Neural progenitor cell (in vitro differentiated cells): ENCODE measurements at regions not wholly inside any gene's neighbourhood (a gene's known extent, or its start where the extent isn't known, plus 50 kb on each side); places are given as distances from the start of the nearest gene placed in this dataset.

Source experiments
- DNase-seq: peaks from one replicate; pipeline ENCODE4 v3.0.0-alpha.2; 2016; ENCODE audit warnings: low spot score
- H2AFZ ChIP-seq: fragments of 200-600 bp; sonication (generic); replicated peaks from 2 replicates; pipeline ENCODE4 v1.6.1; 2016; ENCODE audit warnings: antibody characterized with exemption
- H3F3A ChIP-seq: fragments of 200-600 bp; sonication (generic); 2 replicates; pipeline ENCODE4 v1.6.1; 2016; ENCODE audit warnings: antibody characterized with exemption, low read depth
- H3K27ac ChIP-seq: fragments of 200-600 bp; sonication (generic); 2 replicates; pipeline ENCODE4 v1.5.1; 2016; ENCODE audit warnings: mild to moderate bottlenecking
- H3K27me3 ChIP-seq: fragments of 200-600 bp; sonication (generic); 2 replicates; pipeline ENCODE4 v1.6.1; 2016; ENCODE audit warnings: mild to moderate bottlenecking, moderate library complexity
- H3K36me3 ChIP-seq: fragments of 200-600 bp; sonication (generic); 2 replicates; pipeline ENCODE4 v1.5.1; 2016
- H3K4me1 ChIP-seq: fragments of 200-600 bp; sonication (generic); 2 replicates; pipeline ENCODE4 v1.6.1; 2016; ENCODE audit warnings: mixed run types
- H3K4me2 ChIP-seq: fragments of 200-600 bp; sonication (generic); 2 replicates; pipeline ENCODE4 v1.6.1; 2016
- H3K4me3 ChIP-seq: fragments of 200-600 bp; sonication (generic); 2 replicates; pipeline ENCODE4 v1.5.1; 2016
- H3K79me2 ChIP-seq: fragments of 200-600 bp; sonication (generic); 2 replicates; pipeline ENCODE4 v1.6.1; 2016; ENCODE audit warnings: low read depth
- H3K9ac ChIP-seq: fragments of 200-600 bp; sonication (generic); 2 replicates; pipeline ENCODE4 v1.6.1; 2016
- H3K9me3 ChIP-seq: fragments of 200-600 bp; sonication (generic); 2 replicates; pipeline ENCODE4 v1.5.1; 2016; ENCODE audit warnings: low read depth
- H4K20me1 ChIP-seq: fragments of 200-600 bp; sonication (generic); 2 replicates; pipeline ENCODE4 v1.6.1; 2016; ENCODE audit warnings: low read depth
- H3K27ac Mint-ChIP-seq: 3 replicates; pipeline ENCODE4 v1.8.0; 2021; ENCODE audit warnings: mixed read lengths
- H3K27me3 Mint-ChIP-seq: 2 replicates; pipeline ENCODE4 v1.8.0; 2022; ENCODE audit warnings: low read depth, mild to moderate bottlenecking, inconsistent platforms, moderate library complexity, mixed read lengths; ENCODE audit not compliant: insufficient read depth
- H3K36me3 Mint-ChIP-seq: 3 replicates; pipeline ENCODE4 v1.8.0; 2021; ENCODE audit warnings: mixed read lengths
- H3K4me1 Mint-ChIP-seq: 3 replicates; pipeline ENCODE4 v1.8.0; 2021; ENCODE audit warnings: mixed read lengths
- H3K4me3 Mint-ChIP-seq: 3 replicates; pipeline ENCODE4 v1.8.0; 2021; ENCODE audit warnings: mild to moderate bottlenecking, moderate library complexity, mixed read lengths
- H3K9me3 Mint-ChIP-seq: 3 replicates; pipeline ENCODE4 v1.8.0; 2020; ENCODE audit warnings: mixed read lengths
- EZH2 ChIP-seq: fragments of 200-600 bp; sonication (generic); IDR thresholded peaks from 2 replicates; pipeline ENCODE4 v1.6.1; 2017; ENCODE audit warnings: antibody characterized with exemption, mild to moderate bottlenecking, moderate library complexity
- EZH2phosphoT487 ChIP-seq: fragments of 200-600 bp; sonication (generic); IDR thresholded peaks from 2 replicates; pipeline ENCODE4 v1.6.1; 2017; ENCODE audit warnings: antibody characterized with exemption
- TF ChIP-seq, protein P1 (sequence below): fragments of 200-600 bp; sonication (generic); IDR thresholded peaks from 2 replicates; pipeline ENCODE4 v1.5.1; 2017; ENCODE audit warnings: antibody characterized with exemption, mild to moderate bottlenecking

DNA sequence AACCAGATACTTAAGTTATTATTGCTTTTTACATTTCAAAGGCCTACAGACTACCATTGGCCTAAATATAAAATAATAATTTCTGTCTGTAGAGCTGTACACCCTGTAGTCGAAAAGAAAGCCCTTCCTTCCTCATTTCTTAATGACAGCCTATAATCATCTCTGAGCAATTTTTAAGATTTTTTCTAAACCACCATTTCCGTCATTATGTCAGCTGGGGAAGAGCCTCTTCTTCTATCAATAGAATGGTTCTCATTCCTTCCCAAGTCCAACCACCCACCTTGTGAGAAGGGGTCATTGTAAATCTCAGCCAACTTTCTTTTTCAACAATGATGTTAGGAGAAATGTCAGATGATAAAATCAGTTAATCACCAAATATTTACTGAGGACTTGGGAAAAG lies 91.8 kb downstream of the PLEKHG1 start:
- Histone ChIP-seq H4K20me1 (no peaks in the 10 kb centered on the region), H3K79me2 (no peaks in the 10 kb centered on the region), H3F3A (peaks cover 5% of the 10 kb centered on the region), H3K27me3 (no peaks in the 10 kb centered on the region), H3K9ac (no peak overlapping the region), H3K27ac (no peak overlapping the region), H3K4me3 (no peak overlapping the region), H2AFZ (no peak overlapping the region), H3K9me3 (no peaks in the 10 kb centered on the region), H3K4me1 (peaks cover 10% of the 10 kb centered on the region), H3K4me2 (no peak overlapping the region), H3K36me3 (no peaks in the 10 kb centered on the region)
- peaks cover 5% of the 10 kb centered on the region for H3K36me3 Mint-ChIP-seq
- no peak overlapping the region for H3K4me3 Mint-ChIP-seq
- no peaks in the 10 kb centered on the region for H3K27me3 Mint-ChIP-seq
- H3K4me1 Mint-ChIP-seq: peaks cover 53% of the 10 kb centered on the region
- H3K9me3 Mint-ChIP-seq: no peaks in the 10 kb centered on the region
- H3K27ac Mint-ChIP-seq: no peak overlapping the region
- DNase-seq: no peak
- TF ChIP-seq EZH2 (no peak), EZH2phosphoT487 (no peak)
- TF ChIP-seq, protein P1, sequence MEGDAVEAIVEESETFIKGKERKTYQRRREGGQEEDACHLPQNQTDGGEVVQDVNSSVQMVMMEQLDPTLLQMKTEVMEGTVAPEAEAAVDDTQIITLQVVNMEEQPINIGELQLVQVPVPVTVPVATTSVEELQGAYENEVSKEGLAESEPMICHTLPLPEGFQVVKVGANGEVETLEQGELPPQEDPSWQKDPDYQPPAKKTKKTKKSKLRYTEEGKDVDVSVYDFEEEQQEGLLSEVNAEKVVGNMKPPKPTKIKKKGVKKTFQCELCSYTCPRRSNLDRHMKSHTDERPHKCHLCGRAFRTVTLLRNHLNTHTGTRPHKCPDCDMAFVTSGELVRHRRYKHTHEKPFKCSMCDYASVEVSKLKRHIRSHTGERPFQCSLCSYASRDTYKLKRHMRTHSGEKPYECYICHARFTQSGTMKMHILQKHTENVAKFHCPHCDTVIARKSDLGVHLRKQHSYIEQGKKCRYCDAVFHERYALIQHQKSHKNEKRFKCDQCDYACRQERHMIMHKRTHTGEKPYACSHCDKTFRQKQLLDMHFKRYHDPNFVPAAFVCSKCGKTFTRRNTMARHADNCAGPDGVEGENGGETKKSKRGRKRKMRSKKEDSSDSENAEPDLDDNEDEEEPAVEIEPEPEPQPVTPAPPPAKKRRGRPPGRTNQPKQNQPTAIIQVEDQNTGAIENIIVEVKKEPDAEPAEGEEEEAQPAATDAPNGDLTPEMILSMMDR: no peak

DNA sequence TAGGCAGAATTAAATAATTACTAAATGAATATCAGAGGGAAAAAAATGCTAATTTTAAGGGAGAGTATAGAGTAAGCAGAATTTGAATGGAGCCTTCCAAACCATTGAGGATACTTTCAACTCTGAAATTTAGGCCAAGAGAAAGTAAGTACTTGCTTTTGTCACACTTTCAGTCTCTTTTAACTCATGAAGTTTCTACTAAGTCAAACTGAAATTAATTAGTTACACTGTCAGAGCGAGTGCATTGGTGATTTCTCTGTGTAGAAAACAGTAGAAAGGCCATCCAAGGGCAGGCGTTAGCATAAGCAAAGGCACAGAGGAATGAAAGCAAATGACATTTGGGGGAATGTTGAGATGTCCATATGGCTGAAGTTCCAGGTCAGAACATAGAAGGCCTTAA lies 92.9 kb downstream of the PLEKHG1 start:
- no peak overlapping the region for H3K27ac ChIP-seq
- no peaks in the 10 kb centered on the region for H3K36me3 ChIP-seq
- H3K4me1 ChIP-seq: peaks cover 16% of the 10 kb centered on the region
- no peaks in the 10 kb centered on the region for H3K9me3 ChIP-seq
- Mint-ChIP-seq H3K36me3 (peaks cover 5% of the 10 kb centered on the region), H3K27ac (no peak overlapping the region), H3K4me1 (peaks cover 53% of the 10 kb centered on the region), H3K27me3 (no peaks in the 10 kb centered on the region), H3K4me3 (no peak overlapping the region), H3K9me3 (no peaks in the 10 kb centered on the region)
- no peak overlapping the region for H2AFZ ChIP-seq
- H3K9ac ChIP-seq: no peak overlapping the region
- no peak overlapping the region for H3K4me3 ChIP-seq
- no peak for TF ChIP-seq EZH2phosphoT487
- TF ChIP-seq, protein P1: no peak
- TF ChIP-seq EZH2: no peak
- H3K4me2 ChIP-seq: no peak overlapping the region
- no peaks in the 10 kb centered on the region for H4K20me1 ChIP-seq
- H3K27me3 ChIP-seq: no peaks in the 10 kb centered on the region
- no peak for DNase-seq
- H3K79me2 ChIP-seq: no peaks in the 10 kb centered on the region
- H3F3A ChIP-seq: peaks cover 5% of the 10 kb centered on the region

DNA sequence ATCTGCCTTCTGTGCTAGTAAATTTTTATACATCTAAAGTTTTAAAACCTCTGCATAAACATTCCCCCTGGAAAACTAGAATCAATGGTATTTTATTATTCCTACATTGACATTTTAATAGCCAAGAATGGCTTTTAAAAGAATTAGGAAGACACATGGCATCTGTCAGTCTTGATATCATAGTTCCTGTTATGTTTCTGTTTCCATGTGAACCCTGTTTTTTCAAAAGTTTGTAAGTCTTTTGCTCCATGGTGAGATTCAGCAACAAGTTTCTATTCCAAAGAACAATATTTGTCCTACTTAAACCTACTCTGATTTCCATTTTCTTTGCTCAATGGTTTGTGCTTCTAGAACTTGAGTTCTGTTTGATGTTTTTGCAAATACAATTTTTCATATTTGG lies 95.2 kb downstream of the PLEKHG1 start:
- Mint-ChIP-seq H3K27me3 (no peaks in the 10 kb centered on the region), H3K4me3 (no peak overlapping the region), H3K4me1 (peaks cover 52% of the 10 kb centered on the region), H3K36me3 (peaks cover 5% of the 10 kb centered on the region), H3K27ac (no peak overlapping the region), H3K9me3 (no peaks in the 10 kb centered on the region)
- DNase-seq: no peak
- H3K36me3 ChIP-seq: no peaks in the 10 kb centered on the region
- peaks cover 21% of the 10 kb centered on the region for H3K4me1 ChIP-seq
- H3K79me2 ChIP-seq: no peaks in the 10 kb centered on the region
- no peak overlapping the region for H3K9ac ChIP-seq
- no peak for TF ChIP-seq EZH2
- TF ChIP-seq, protein P1: no peak
- TF ChIP-seq EZH2phosphoT487: no peak
- no peak overlapping the region for H3K4me2 ChIP-seq
- H3K9me3 ChIP-seq: no peaks in the 10 kb centered on the region
- H4K20me1 ChIP-seq: no peaks in the 10 kb centered on the region
- no peak overlapping the region for H3K4me3 ChIP-seq
- H2AFZ ChIP-seq: no peak overlapping the region
- H3K27ac ChIP-seq: no peak overlapping the region
- peaks cover 5% of the 10 kb centered on the region for H3F3A ChIP-seq
- no peaks in the 10 kb centered on the region for H3K27me3 ChIP-seq

DNA sequence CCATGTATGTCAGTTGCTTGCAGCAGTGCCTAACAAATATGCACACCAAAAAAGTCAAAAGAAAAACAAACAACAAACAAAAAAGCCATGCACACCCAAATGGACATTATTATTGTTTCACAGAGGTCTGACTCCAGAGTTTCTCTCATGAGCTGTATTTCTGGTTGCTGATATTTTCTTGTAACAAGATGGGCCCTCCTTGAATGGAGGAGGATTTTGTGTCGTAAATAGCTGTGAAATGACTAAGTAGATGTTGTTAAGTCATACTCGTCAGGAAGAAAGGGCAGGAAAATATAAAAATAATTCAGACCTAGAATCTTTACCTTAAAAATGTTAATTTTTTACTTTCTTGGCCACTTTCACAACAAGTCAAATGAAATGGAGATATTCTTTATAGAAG lies 96.0 kb downstream of the PLEKHG1 start:
- H3K4me1 ChIP-seq: peaks cover 15% of the 10 kb centered on the region
- H3K27ac Mint-ChIP-seq: no peak overlapping the region

More for the DNA sequence above, 96.0 kb downstream of the PLEKHG1 start:
- H3K36me3 ChIP-seq: no peaks in the 10 kb centered on the region
- Mint-ChIP-seq H3K36me3 (peaks cover 5% of the 10 kb centered on the region), H3K9me3 (no peaks in the 10 kb centered on the region), H3K4me1 (peaks cover 46% of the 10 kb centered on the region), H3K27me3 (no peaks in the 10 kb centered on the region), H3K4me3 (no peak overlapping the region)
- no peak overlapping the region for H3K4me2 ChIP-seq
- H3F3A ChIP-seq: no peaks in the 10 kb centered on the region
- no peak overlapping the region for H3K4me3 ChIP-seq
- no peaks in the 10 kb centered on the region for H3K79me2 ChIP-seq
- no peak overlapping the region for H3K9ac ChIP-seq
- H3K27ac ChIP-seq: no peak overlapping the region
- H4K20me1 ChIP-seq: no peaks in the 10 kb centered on the region
- no peak for DNase-seq
- H3K27me3 ChIP-seq: no peaks in the 10 kb centered on the region
- H2AFZ ChIP-seq: no peak overlapping the region
- TF ChIP-seq EZH2 (no peak), EZH2phosphoT487 (no peak)
- TF ChIP-seq, protein P1: no peak
- H3K9me3 ChIP-seq: no peaks in the 10 kb centered on the region
